H1 (cell line): ENCODE measurements at regions not wholly inside any gene's neighbourhood (a gene's known extent, or its start where the extent isn't known, plus 50 kb on each side); places are given as distances from the start of the nearest gene placed in this dataset.

Experiments
- POLR2AphosphoS5 ChIP-seq: IDR thresholded peaks from 2 replicates; pipeline ENCODE4 v1.6.1; 2011; ENCODE audit warnings: low read depth, low read length

- TF ChIP-seq POLR2AphosphoS5, result no peak
Measured at GRCh38 chr2:22020091-22020742, 896.4 kb downstream of the TDRD15 start (continued).
